Mesenchymal stem cell (in vitro differentiated cells and primary cell): ENCODE measurements at regions not wholly inside any gene's neighbourhood (a gene's known extent, or its start where the extent isn't known, plus 50 kb on each side); places are given as distances from the start of the nearest gene placed in this dataset.

ENCODE experiments used
- DNase-seq: peaks from one replicate; pipeline ENCODE4 v3.0.0-alpha.2; 2013
- H2AFZ ChIP-seq: one replicate; pipeline ENCODE4 v1.6.1; 2013; ENCODE audit warnings: low read depth, mild to moderate bottlenecking, control low read depth, inconsistent platforms, low read length, moderate library complexity
- H2AK5ac ChIP-seq: 2 replicates; pipeline ENCODE4 v1.6.1; 2013; ENCODE audit warnings: low read length, moderate library complexity, mild to moderate bottlenecking, inconsistent platforms; ENCODE audit not compliant: severe bottlenecking
- H2BK120ac ChIP-seq: one replicate; pipeline ENCODE4 v1.6.1; 2013; ENCODE audit warnings: low read depth, mild to moderate bottlenecking, inconsistent platforms, low read length, moderate library complexity
- H2BK12ac ChIP-seq, 2 experiments: one replicate each; pipeline ENCODE4 v1.6.1; 2013; ENCODE audit warnings: inconsistent platforms in 2 of 2, low read length in 2 of 2, mild to moderate bottlenecking in 2 of 2, moderate library complexity in 2 of 2, control low read depth in 1 of 2
- H2BK15ac ChIP-seq: one replicate; pipeline ENCODE4 v1.6.1; 2013; ENCODE audit warnings: mild to moderate bottlenecking, low read depth, inconsistent platforms; ENCODE audit not compliant: poor library complexity, severe bottlenecking
- H2BK5ac ChIP-seq: 2 replicates; pipeline ENCODE4 v1.6.1; 2013; ENCODE audit warnings: low read depth, mild to moderate bottlenecking, low read length, control low read depth, inconsistent platforms; ENCODE audit not compliant: poor library complexity, severe bottlenecking
- H3K14ac ChIP-seq, 2 experiments: one replicate each; pipeline ENCODE4 v1.6.1; 2013; ENCODE audit warnings: inconsistent platforms in 2 of 2, low read length in 2 of 2, control low read depth in 1 of 2, mild to moderate bottlenecking in 1 of 2, moderate library complexity in 1 of 2
- H3K18ac ChIP-seq, 2 experiments: one replicate each; pipeline ENCODE4 v1.6.1; 2013; ENCODE audit warnings: inconsistent platforms in 2 of 2, low read length in 2 of 2, control low read depth in 1 of 2, low read depth in 1 of 2, mild to moderate bottlenecking in 1 of 2
- H3K23ac ChIP-seq, 2 experiments: one replicate each; pipeline ENCODE4 v1.6.1; 2013; ENCODE audit warnings: inconsistent platforms in 2 of 2, low read length in 2 of 2, mild to moderate bottlenecking in 2 of 2, moderate library complexity in 2 of 2, control low read depth in 1 of 2
- H3K27ac ChIP-seq: 2 replicates; pipeline ENCODE4 v1.5.1; 2013; ENCODE audit warnings: mild to moderate bottlenecking, moderate library complexity, low read length, control low read depth, inconsistent platforms; ENCODE audit not compliant: poor library complexity, severe bottlenecking
- H3K27me3 ChIP-seq, 2 experiments: 2 replicates each; pipeline versions ENCODE4 v1.6.1 to v1.7.0; 2013; ENCODE audit warnings: low read length in 2 of 2, mild to moderate bottlenecking in 2 of 2, moderate library complexity in 2 of 2, control low read depth in 1 of 2, inconsistent platforms in 1 of 2; ENCODE audit not compliant: control insufficient read depth in 1 of 2, insufficient read depth in 1 of 2
- H3K36me3 ChIP-seq, 2 experiments: 2 replicates each; pipeline versions ENCODE4 v1.6.1 to v1.7.0; 2013; ENCODE audit warnings: low read length in 2 of 2, control low read depth in 1 of 2, inconsistent platforms in 1 of 2, low read depth in 1 of 2, mild to moderate bottlenecking in 1 of 2; ENCODE audit not compliant: insufficient read depth in 2 of 2, control insufficient read depth in 1 of 2
- H3K4ac ChIP-seq, 2 experiments: one replicate each; pipeline ENCODE4 v1.6.1; 2013; ENCODE audit warnings: inconsistent platforms in 2 of 2, low read length in 2 of 2, mild to moderate bottlenecking in 2 of 2, moderate library complexity in 2 of 2, control low read depth in 1 of 2, low read depth in 1 of 2
- H3K4me1 ChIP-seq: 2 replicates; pipeline ENCODE4 v1.6.1; 2013; ENCODE audit warnings: low read depth, low read length, control low read depth; ENCODE audit not compliant: control insufficient read depth, insufficient read depth
- H3K4me2 ChIP-seq: 2 replicates; pipeline ENCODE4 v1.6.1; 2013; ENCODE audit warnings: low read length, mild to moderate bottlenecking, inconsistent platforms; ENCODE audit not compliant: poor library complexity, severe bottlenecking
- H3K4me3 ChIP-seq, 2 experiments: 2 replicates each; pipeline versions ENCODE4 v1.5.1 to v1.7.0; 2013; ENCODE audit warnings: low read length in 2 of 2, mild to moderate bottlenecking in 2 of 2, control low read depth in 1 of 2, low read depth in 1 of 2; ENCODE audit not compliant: insufficient read depth in 1 of 2
- H3K79me1 ChIP-seq: replicated peaks from 2 replicates; pipeline ENCODE4 v1.6.1; 2013; ENCODE audit warnings: mild to moderate bottlenecking, control low read depth, low read length, inconsistent platforms; ENCODE audit not compliant: poor library complexity, severe bottlenecking
- H3K9ac ChIP-seq: 2 replicates; pipeline ENCODE4 v1.7.0; 2013; ENCODE audit warnings: mild to moderate bottlenecking, low read length, moderate library complexity
- H3K9me3 ChIP-seq: 2 replicates; pipeline ENCODE4 v1.7.0; 2013; ENCODE audit warnings: mild to moderate bottlenecking, low read length; ENCODE audit not compliant: control insufficient read depth
- H4K8ac ChIP-seq: one replicate; pipeline ENCODE4 v1.6.1; 2013; ENCODE audit warnings: inconsistent platforms, mild to moderate bottlenecking, low read length, moderate library complexity
- H4K91ac ChIP-seq: one replicate; pipeline ENCODE4 v1.6.1; 2013; ENCODE audit warnings: mild to moderate bottlenecking, low read length, inconsistent platforms
- WGBS: methylation state at CpG from one replicate; pipeline ENCODE4 v1.1.7; 2013; ENCODE audit warnings: mixed read lengths; 5-methylcytosine and 5-hydroxymethylcytosine counted together

GRCh38 chr5:9947944-9948343 lies 301.7 kb downstream of the ATPSCKMT start:
- Histone ChIP-seq H3K18ac (no peak overlapping the region), H2AFZ (no peak overlapping the region), H3K4me3 (no peak overlapping the region), H3K23ac (no peak overlapping the region), H3K14ac (no peak overlapping the region), H3K9me3 (no peaks in the 10 kb centered on the region), H3K36me3 (no peaks in the 10 kb centered on the region), H3K4me2 (no peak overlapping the region), H2BK120ac (no peak overlapping the region), H3K4ac (no peak overlapping the region), H4K8ac (no peak overlapping the region), H3K4me1 (peaks cover 2% of the 10 kb centered on the region), H2BK5ac (no peak overlapping the region), H2AK5ac (no peak overlapping the region), H3K9ac (no peak overlapping the region), H3K27me3 (peaks cover 0 to 13% of the 10 kb centered on the region in 2 experiments), H3K27ac (no peak overlapping the region), H2BK15ac (no peak overlapping the region), H3K79me1 (no peaks in the 10 kb centered on the region), H2BK12ac (no peak overlapping the region), H4K91ac (no peak overlapping the region)
- 58% methylated on average over 5 of the region's 5 CpGs for WGBS
- peak; percentile 23 for DNase-seq

GRCh38 chr5:9947225-9947714 lies 302.4 kb downstream of the ATPSCKMT start:
- H3K9ac ChIP-seq: no peak overlapping the region
- no peak overlapping the region for H2AK5ac ChIP-seq
- 83% methylated on average over 6 of the region's 6 CpGs for WGBS

GRCh38 chr5:9932770-9933169 lies 302.6 kb upstream of the TAS2R1 start:
- H3K14ac ChIP-seq: no peak overlapping the region
- no peaks in the 10 kb centered on the region for H3K27me3 ChIP-seq
- no peak overlapping the region for H3K4me2 ChIP-seq
- no peak overlapping the region for H4K8ac ChIP-seq
- H2BK5ac ChIP-seq: no peak overlapping the region
- no peak overlapping the region for H3K4ac ChIP-seq
- no peak overlapping the region for H2BK15ac ChIP-seq
- H3K36me3 ChIP-seq: no peaks in the 10 kb centered on the region
- no peak overlapping the region for H3K9ac ChIP-seq
- H4K91ac ChIP-seq: no peak overlapping the region
- H3K23ac ChIP-seq: no peak overlapping the region
- H3K9me3 ChIP-seq: peaks cover 7% of the 10 kb centered on the region
- peaks cover 2% of the 10 kb centered on the region for H3K4me1 ChIP-seq
- no peak overlapping the region for H3K18ac ChIP-seq
- no peak overlapping the region for H2AFZ ChIP-seq
- DNase-seq: peak; percentile 46
- H3K79me1 ChIP-seq: no peaks in the 10 kb centered on the region
- no peak overlapping the region for H2BK12ac ChIP-seq
- H3K4me3 ChIP-seq: no peak overlapping the region
- no peak overlapping the region for H2AK5ac ChIP-seq
- no peak overlapping the region for H2BK120ac ChIP-seq
- no peak overlapping the region for H3K27ac ChIP-seq

More at GRCh38 chr5:9947225-9947714, 302.4 kb downstream of the ATPSCKMT start:
- Histone ChIP-seq H3K4me1 (peaks cover 2% of the 10 kb centered on the region), H3K14ac (no peak overlapping the region), H3K27me3 (peaks cover 0 to 10% of the 10 kb centered on the region in 2 experiments), H3K36me3 (no peaks in the 10 kb centered on the region), H3K27ac (no peak overlapping the region), H2BK5ac (no peak overlapping the region), H3K4ac (no peak overlapping the region), H3K23ac (peak overlapping the region in 1 of 2 experiments; percentile 52), H2AFZ (no peak overlapping the region), H3K4me2 (no peak overlapping the region), H3K79me1 (no peaks in the 10 kb centered on the region), H3K9me3 (no peaks in the 10 kb centered on the region), H3K18ac (no peak overlapping the region), H3K4me3 (no peak overlapping the region), H2BK120ac (no peak overlapping the region), H2BK15ac (no peak overlapping the region), H2BK12ac (no peak overlapping the region), H4K91ac (no peak overlapping the region), H4K8ac (no peak overlapping the region)
- no peak for DNase-seq

- no peak overlapping the region for H3K18ac ChIP-seq
- no peak overlapping the region for H2AFZ ChIP-seq
- no peaks in the 10 kb centered on the region for H3K27me3 ChIP-seq
- H3K4ac ChIP-seq: no peak overlapping the region
- H2BK15ac ChIP-seq: no peak overlapping the region
- no peak overlapping the region for H3K9ac ChIP-seq
- H3K27ac ChIP-seq: no peak overlapping the region
- WGBS: 82% methylated on average over 10 of the region's 10 CpGs
- peaks cover 7% of the 10 kb centered on the region for H3K9me3 ChIP-seq
- H3K36me3 ChIP-seq: no peaks in the 10 kb centered on the region
- no peak overlapping the region for H4K8ac ChIP-seq
- no peaks in the 10 kb centered on the region for H3K79me1 ChIP-seq
- DNase-seq: no peak
- H2BK12ac ChIP-seq: no peak overlapping the region
- no peak overlapping the region for H3K23ac ChIP-seq
- H3K14ac ChIP-seq: no peak overlapping the region
- no peak overlapping the region for H2BK120ac ChIP-seq
- H2BK5ac ChIP-seq: no peak overlapping the region
- no peak overlapping the region for H3K4me2 ChIP-seq
- H3K4me3 ChIP-seq: no peak overlapping the region
- H2AK5ac ChIP-seq: no peak overlapping the region
- no peak overlapping the region for H4K91ac ChIP-seq
- peaks cover 6% of the 10 kb centered on the region for H3K4me1 ChIP-seq
Measured at GRCh38 chr5:9930156-9930555, 300.0 kb upstream of the TAS2R1 start.
